ENCODE measurements at regions not wholly inside any gene's neighbourhood (a gene's known extent, or its start where the extent isn't known, plus 50 kb on each side); places are given as distances from the start of the nearest gene placed in this dataset.

GRCh38 chr14:34160619-34161018 lies 209.7 kb upstream of the EGLN3 start:
- TF ChIP-seq POLR2A (IDR thresholded peaks at IDR 0.05), result no peak
- no peak for TF ChIP-seq POLR2AphosphoS5 (IDR thresholded peaks at IDR 0.05)
- TF ChIP-seq, protein P1, sequence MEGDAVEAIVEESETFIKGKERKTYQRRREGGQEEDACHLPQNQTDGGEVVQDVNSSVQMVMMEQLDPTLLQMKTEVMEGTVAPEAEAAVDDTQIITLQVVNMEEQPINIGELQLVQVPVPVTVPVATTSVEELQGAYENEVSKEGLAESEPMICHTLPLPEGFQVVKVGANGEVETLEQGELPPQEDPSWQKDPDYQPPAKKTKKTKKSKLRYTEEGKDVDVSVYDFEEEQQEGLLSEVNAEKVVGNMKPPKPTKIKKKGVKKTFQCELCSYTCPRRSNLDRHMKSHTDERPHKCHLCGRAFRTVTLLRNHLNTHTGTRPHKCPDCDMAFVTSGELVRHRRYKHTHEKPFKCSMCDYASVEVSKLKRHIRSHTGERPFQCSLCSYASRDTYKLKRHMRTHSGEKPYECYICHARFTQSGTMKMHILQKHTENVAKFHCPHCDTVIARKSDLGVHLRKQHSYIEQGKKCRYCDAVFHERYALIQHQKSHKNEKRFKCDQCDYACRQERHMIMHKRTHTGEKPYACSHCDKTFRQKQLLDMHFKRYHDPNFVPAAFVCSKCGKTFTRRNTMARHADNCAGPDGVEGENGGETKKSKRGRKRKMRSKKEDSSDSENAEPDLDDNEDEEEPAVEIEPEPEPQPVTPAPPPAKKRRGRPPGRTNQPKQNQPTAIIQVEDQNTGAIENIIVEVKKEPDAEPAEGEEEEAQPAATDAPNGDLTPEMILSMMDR (IDR thresholded peaks at IDR 0.05), result no peak
- no peak for TF ChIP-seq EP300 (IDR thresholded peaks at IDR 0.05)
